GM13976 (cell line): ENCODE measurements at regions not wholly inside any gene's neighbourhood (a gene's known extent, or its start where the extent isn't known, plus 50 kb on each side); places are given as distances from the start of the nearest gene placed in this dataset.

Source experiments
- DNase-seq: peaks from one replicate; pipeline ENCODE4 v3.0.0; 2012; ENCODE audit warnings: low spot score
- CTCF ChIP-seq: IDR thresholded peaks from 2 replicates; pipeline ENCODE4 v1.5.1; 2012; ENCODE audit warnings: borderline replicate concordance, mild to moderate bottlenecking; ENCODE audit not compliant: insufficient read depth; ENCODE audit errors: extremely low read depth, missing control alignments, control extremely low read depth
- in situ Hi-C: fragments of 300-500 bp; cut with MboI; formaldehyde crosslinking; loops from one replicate; pipeline ENCODE4 v1.12.0; 2022; ENCODE audit warnings: low sequenced_read_pairs, mixed read lengths, inconsistent platforms; ENCODE audit not compliant: unreplicated experiment

- DNase-seq, result no peak
- in situ Hi-C loops, result no loop called here
- no peak for TF ChIP-seq CTCF
Observed at GRCh38 chr10:4545062-4545461, 280.9 kb upstream of the AKR1E2 start.

GRCh38 chr10:4543938-4544533 lies 282.0 kb upstream of the AKR1E2 start:
- no peak for TF ChIP-seq CTCF
- DNase-seq, result no peak
- in situ Hi-C loops, result no loop called here

- no peak for TF ChIP-seq CTCF
- DNase-seq, result no peak
- in situ Hi-C loops, result no loop called here
Observed at GRCh38 chr10:4541292-4541691, 284.7 kb upstream of the AKR1E2 start.

GRCh38 chr10:4538016-4538415 lies 288.0 kb upstream of the AKR1E2 start:
- DNase-seq, result no peak
- in situ Hi-C loops, result no loop called here
- TF ChIP-seq CTCF, result no peak

GRCh38 chr10:4535521-4535920 lies 290.5 kb upstream of the AKR1E2 start:
- in situ Hi-C loops, result no loop called here
- no peak for DNase-seq
- TF ChIP-seq CTCF, result no peak

- TF ChIP-seq CTCF, result no peak
- in situ Hi-C loops, result no loop called here
- no peak for DNase-seq
Observed at GRCh38 chr10:4533621-4534020, 292.4 kb upstream of the AKR1E2 start.

- in situ Hi-C loops, result no loop called here
- DNase-seq, result no peak
- no peak for TF ChIP-seq CTCF
Observed at GRCh38 chr10:4532976-4533375, 293.0 kb upstream of the AKR1E2 start.
